ENCODE measurements at regions not wholly inside any gene's neighbourhood (a gene's known extent, or its start where the extent isn't known, plus 50 kb on each side); places are given as distances from the start of the nearest gene placed in this dataset.

DNA sequence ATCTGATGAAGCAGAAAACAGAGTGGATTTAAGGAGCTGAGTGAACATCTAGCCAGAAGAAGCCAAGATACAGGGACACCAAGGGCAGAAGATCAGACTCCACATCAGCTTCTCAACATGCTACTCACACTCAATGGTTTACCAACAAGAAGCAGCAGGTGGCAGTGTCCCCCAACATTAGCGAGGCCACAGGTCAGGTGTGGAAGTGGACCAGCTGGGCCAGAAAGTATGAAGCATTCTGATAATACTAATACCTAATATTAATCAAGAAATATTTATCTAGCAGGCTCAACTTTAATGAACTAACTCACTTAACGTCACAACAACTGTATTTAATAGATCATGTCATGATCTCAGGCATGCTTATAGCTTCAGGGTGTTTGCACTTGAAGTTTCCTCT, 73.4 kb upstream of the TTC29 start:
- TF ChIP-seq CTCF (IDR thresholded peaks at IDR 0.05) (peak; percentile 66 to 81 (median 74)), POLR2A (IDR thresholded peaks at IDR 0.05) (no peak)
